Nephron progenitor cell (in vitro differentiated cells): ENCODE measurements at regions not wholly inside any gene's neighbourhood (a gene's known extent, or its start where the extent isn't known, plus 50 kb on each side); places are given as distances from the start of the nearest gene placed in this dataset.
"Not testable (repeated sequence)": the region's sequence is repeated elsewhere in the genome, so short reads cannot be mapped to it uniquely, and the experiment has no call there.

Experiments
- DNase-seq: peaks from one replicate; pipeline ENCODE4 v3.0.0; 2021
- H3K27ac Mint-ChIP-seq: 2 replicates; pipeline ENCODE4 v1.8.0; 2021; ENCODE audit warnings: mild to moderate bottlenecking, moderate library complexity, mixed read lengths
- H3K27me3 Mint-ChIP-seq: 2 replicates; pipeline ENCODE4 v1.8.0; 2021; ENCODE audit warnings: mild to moderate bottlenecking, low read depth, mixed read lengths; ENCODE audit not compliant: poor library complexity
- H3K36me3 Mint-ChIP-seq: 2 replicates; pipeline ENCODE4 v1.8.0; 2021; ENCODE audit warnings: low read depth, mixed read lengths
- H3K4me1 Mint-ChIP-seq: 2 replicates; pipeline ENCODE4 v1.8.0; 2021; ENCODE audit warnings: mixed read lengths
- H3K4me3 Mint-ChIP-seq: 2 replicates; pipeline ENCODE4 v1.8.0; 2021; ENCODE audit warnings: mild to moderate bottlenecking, moderate library complexity, mixed read lengths
- H3K9me3 Mint-ChIP-seq: 2 replicates; pipeline ENCODE4 v1.8.0; 2021; ENCODE audit warnings: mild to moderate bottlenecking, moderate library complexity, mixed read lengths
- CTCF ChIP-seq: fragments of 200-600 bp; sonication (generic); IDR thresholded peaks from 2 replicates; pipeline ENCODE4 v1.5.0; 2021; ENCODE audit warnings: antibody characterized with exemption

- H3K4me1 Mint-ChIP-seq, result no peaks in the 10 kb centered on the region
- no peak for TF ChIP-seq CTCF
- no peak overlapping the region for H3K27ac Mint-ChIP-seq
- no peaks in the 10 kb centered on the region for H3K9me3 Mint-ChIP-seq
- H3K4me3 Mint-ChIP-seq, result no peak overlapping the region
- no peak for DNase-seq
- no peaks in the 10 kb centered on the region for H3K36me3 Mint-ChIP-seq
- peaks cover 8% of the 10 kb centered on the region for H3K27me3 Mint-ChIP-seq
These were observed 602.9 kb downstream of the IPMK start for GRCh38 chr10:57664815-57665214.

- Mint-ChIP-seq H3K9me3 (no peaks in the 10 kb centered on the region), H3K4me1 (no peaks in the 10 kb centered on the region), H3K4me3 (no peak overlapping the region), H3K27ac (no peak overlapping the region), H3K27me3 (peaks cover 8% of the 10 kb centered on the region), H3K36me3 (no peaks in the 10 kb centered on the region)
- no peak for TF ChIP-seq CTCF
- no peak for DNase-seq
These were observed 604.3 kb downstream of the IPMK start for GRCh38 chr10:57663401-57663800.

- Mint-ChIP-seq H3K9me3 (no peaks in the 10 kb centered on the region), H3K27me3 (peaks cover 3% of the 10 kb centered on the region), H3K4me3 (no peak overlapping the region)
These were observed 606.5 kb downstream of the IPMK start for GRCh38 chr10:57661206-57661605.

GRCh38 chr10:57657164-57657765 is 610.4 kb downstream of the IPMK start:
- peak; percentile 93 for TF ChIP-seq CTCF
- Mint-ChIP-seq H3K36me3 (no peaks in the 10 kb centered on the region), H3K9me3 (no peaks in the 10 kb centered on the region), H3K27me3 (peaks cover 3% of the 10 kb centered on the region), H3K4me3 (no peak overlapping the region), H3K4me1 (peaks cover 4% of the 10 kb centered on the region), H3K27ac (no peak overlapping the region)
- DNase-seq, result peak; percentile 60

More at GRCh38 chr10:57661206-57661605, 606.5 kb downstream of the IPMK start:
- H3K4me1 Mint-ChIP-seq, result no peaks in the 10 kb centered on the region
- no peaks in the 10 kb centered on the region for H3K36me3 Mint-ChIP-seq
- no peak overlapping the region for H3K27ac Mint-ChIP-seq
- no peak for TF ChIP-seq CTCF
- DNase-seq, result no peak

GRCh38 chr10:57654856-57655255 is 612.8 kb downstream of the IPMK start:
- no peak for TF ChIP-seq CTCF
- Mint-ChIP-seq H3K27ac (no peak overlapping the region), H3K4me3 (no peak overlapping the region), H3K27me3 (no peaks in the 10 kb centered on the region), H3K4me1 (peaks cover 4% of the 10 kb centered on the region), H3K36me3 (no peaks in the 10 kb centered on the region), H3K9me3 (no peaks in the 10 kb centered on the region)
- no peak for DNase-seq

GRCh38 chr10:57645108-57645507 is 622.6 kb downstream of the IPMK start:
- not testable (repeated sequence) for DNase-seq, H3K9me3 Mint-ChIP-seq, H3K27me3 Mint-ChIP-seq, H3K36me3 Mint-ChIP-seq, H3K27ac Mint-ChIP-seq, H3K4me1 Mint-ChIP-seq, H3K4me3 Mint-ChIP-seq
